Right renal pelvis (tissue), 4 donors: ENCODE measurements at regions not wholly inside any gene's neighbourhood (a gene's known extent, or its start where the extent isn't known, plus 50 kb on each side); places are given as distances from the start of the nearest gene placed in this dataset.

Experiments used
- DNase-seq, 4 donors: peaks; one replicate each; pipeline ENCODE4 v3.0.0-alpha.2; 2013; ENCODE audit warnings: low read depth in 4 of 4, low spot score in 3 of 4, missing footprints in 1 of 4

GRCh38 chr1:5554111-5554510 is 438.1 kb downstream of the NPHP4 start:
- DNase-seq: no peak

- no peak for DNase-seq
Observed at GRCh38 chr1:5552787-5553484, 439.3 kb downstream of the NPHP4 start.

GRCh38 chr1:5551274-5551975 is 440.8 kb downstream of the NPHP4 start:
- peak in 2 of 4 donors; percentile 5 to 20 for DNase-seq

DNA sequence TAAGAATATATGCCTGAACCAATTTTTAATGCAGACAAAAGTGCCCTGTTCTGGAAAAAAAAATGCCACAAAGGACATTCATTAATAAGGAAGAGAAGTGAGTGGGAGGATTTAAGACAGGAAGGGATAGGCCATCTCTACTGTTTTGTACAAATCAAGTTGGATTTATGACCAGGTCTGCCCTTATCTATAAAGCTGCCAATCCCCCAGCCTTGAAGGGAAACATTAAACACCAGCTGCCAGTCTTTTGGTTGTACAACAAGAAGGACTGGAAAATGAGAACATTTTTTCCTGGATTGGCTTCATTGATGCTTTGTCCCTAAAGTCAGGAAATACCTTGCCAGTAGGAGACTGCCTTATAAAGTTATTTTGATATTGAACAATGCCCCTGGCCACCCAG is 444.0 kb downstream of the NPHP4 start:
- DNase-seq: peak in 1 of 4 donors; percentile 5

GRCh38 chr1:5543235-5543634 is 449.0 kb downstream of the NPHP4 start:
- DNase-seq: no peak

- DNase-seq: no peak
Observed at GRCh38 chr1:5532811-5533210, 459.4 kb downstream of the NPHP4 start.

GRCh38 chr1:5526822-5527551 is 465.2 kb downstream of the NPHP4 start:
- no peak for DNase-seq

DNA sequence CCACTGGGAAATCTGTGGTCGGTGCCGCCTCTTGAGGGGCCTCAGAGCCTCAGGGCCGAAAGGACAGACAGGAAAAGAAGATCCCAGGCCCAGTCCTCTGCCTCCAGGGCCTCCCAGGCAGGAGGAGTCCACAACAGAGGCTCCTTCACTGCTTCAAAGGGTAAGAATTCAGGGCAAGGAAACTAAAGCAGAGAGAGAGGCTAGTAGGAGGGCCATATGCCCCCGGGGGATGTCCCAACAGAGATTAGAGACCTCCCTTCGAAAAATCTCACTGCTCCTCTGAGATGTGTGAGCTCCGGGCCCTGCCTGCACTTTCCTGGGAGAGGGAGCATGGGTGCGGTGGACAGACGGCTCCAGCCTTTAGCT is 465.9 kb downstream of the NPHP4 start:
- no peak for DNase-seq

DNA sequence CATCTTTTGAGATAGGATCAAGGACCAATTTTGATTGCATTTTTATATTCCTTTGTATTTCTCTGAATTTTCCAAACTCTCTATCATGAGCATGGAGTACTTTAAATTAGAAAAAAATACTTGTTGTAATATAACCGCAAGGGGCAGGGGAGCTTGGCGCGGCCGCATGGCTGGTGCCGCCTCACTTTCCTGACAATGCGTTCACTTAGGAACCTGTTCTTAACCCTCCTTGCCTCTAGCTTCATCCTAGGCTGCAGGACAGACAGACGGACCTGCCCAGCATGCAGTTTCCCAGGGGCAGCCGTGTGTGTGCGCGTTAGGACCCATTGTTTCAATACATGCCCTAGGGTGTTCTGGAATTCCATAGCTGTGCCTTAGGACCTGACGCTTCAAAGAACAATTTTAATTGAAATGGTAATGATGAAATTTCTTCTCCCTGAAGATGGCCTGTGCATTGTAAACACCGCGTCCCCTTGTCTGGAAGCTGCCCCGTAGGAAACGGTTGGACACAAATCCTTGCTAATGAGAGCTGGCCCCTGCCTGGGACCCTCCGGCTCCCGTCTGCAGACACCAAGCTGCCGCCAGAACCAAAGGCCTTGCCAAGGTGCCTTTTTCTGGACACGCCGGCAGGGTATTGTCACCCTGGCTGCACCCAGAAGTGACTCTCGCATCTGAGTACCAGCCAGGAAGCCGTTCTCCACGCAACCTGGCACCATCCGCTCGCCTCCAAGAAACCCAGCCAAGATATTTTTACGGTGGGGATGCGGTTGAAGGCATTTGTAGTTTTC is 466.4 kb downstream of the NPHP4 start:
- no peak for DNase-seq

GRCh38 chr1:5522531-5523145 is 469.6 kb downstream of the NPHP4 start:
- DNase-seq: no peak

- DNase-seq: no peak
Observed at GRCh38 chr1:5519366-5520135, 472.7 kb downstream of the NPHP4 start.

GRCh38 chr1:5516756-5517155 is 475.5 kb downstream of the NPHP4 start:
- no peak for DNase-seq

- no peak for DNase-seq
Observed at GRCh38 chr1:5515501-5515900, 476.7 kb downstream of the NPHP4 start.

DNA sequence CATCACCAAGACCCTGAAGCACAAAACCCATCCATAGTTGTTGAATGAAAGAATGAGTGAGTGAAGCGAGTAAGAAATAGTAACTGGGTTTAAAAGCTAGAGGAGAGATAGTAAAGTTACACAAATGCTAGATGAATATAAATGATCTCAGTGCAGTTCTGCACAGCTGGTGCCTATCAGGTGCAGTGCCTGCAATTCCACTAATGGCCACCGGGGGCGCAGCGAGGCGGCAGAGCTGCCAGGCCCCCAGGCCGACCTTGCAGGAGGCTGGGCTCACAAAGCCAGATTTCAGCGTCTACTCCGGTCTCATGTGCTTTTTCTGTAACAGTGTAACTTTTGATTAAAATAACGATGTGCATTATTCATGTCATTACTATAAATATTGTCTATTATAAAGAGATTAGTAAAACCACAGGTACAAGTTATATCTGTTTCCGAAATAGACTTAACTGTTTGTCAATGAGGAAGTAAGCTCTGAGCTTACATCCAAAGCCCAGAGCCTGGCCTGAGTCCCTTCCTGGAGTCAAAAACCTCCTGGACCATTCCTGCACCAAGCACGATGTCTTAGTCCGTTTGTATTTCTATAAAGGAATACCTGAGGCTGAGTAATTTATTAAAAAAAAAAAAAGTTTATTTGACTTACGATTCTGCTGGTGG is 477.6 kb downstream of the NPHP4 start:
- peak in 2 of 4 donors; percentile 40 to 47 for DNase-seq

- peak in 2 of 4 donors; percentile 31 to 40 for DNase-seq
Observed at GRCh38 chr1:5513846-5514526, 478.2 kb downstream of the NPHP4 start.

DNA sequence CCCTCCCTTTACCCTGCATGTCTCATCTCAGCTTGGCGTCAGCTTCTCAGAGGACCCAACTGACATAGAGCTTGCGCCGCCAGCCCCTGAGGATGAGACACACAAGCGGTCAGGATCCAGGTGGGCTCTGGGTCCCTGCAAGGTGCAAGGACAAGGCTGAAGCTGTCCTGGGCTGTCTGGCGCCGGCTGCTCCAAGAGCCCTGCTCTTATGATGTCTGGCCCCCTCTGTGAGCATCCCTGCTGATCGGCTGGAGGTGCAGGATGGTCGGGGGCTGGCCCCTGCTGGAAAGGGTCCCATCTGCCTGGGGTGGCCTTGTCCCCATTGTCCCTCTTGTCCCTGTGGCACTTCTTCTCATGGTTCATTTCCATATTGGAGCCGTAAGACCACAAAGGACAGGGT is 479.0 kb downstream of the NPHP4 start:
- DNase-seq: no peak

- no peak for DNase-seq
Observed at GRCh38 chr1:5511381-5512097, 480.7 kb downstream of the NPHP4 start.
